GM12865 (cell line): ENCODE measurements at regions not wholly inside any gene's neighbourhood (a gene's known extent, or its start where the extent isn't known, plus 50 kb on each side); places are given as distances from the start of the nearest gene placed in this dataset.
"Not testable (repeated sequence)": the region's sequence is repeated elsewhere in the genome, so short reads cannot be mapped to it uniquely, and the experiment has no call there.

Experiments used
- DNase-seq: peaks from one replicate; pipeline ENCODE4 v3.0.0; 2010; ENCODE audit warnings: low read depth
- H3K4me3 ChIP-seq: 2 replicates; pipeline ENCODE4 v1.5.1; 2011; ENCODE audit warnings: mild to moderate bottlenecking, low read depth, low read length, control low read depth
- CTCF ChIP-seq: IDR thresholded peaks from 2 replicates; pipeline ENCODE4 v1.5.1; 2011; ENCODE audit warnings: low read length, control low read depth, low read depth, inconsistent platforms; ENCODE audit not compliant: insufficient read depth; ENCODE audit errors: missing control alignments

GRCh38 chrX:139475432-139475831 lies 55.1 kb upstream of the F9 start:
- DNase-seq = no peak
- TF ChIP-seq CTCF = no peak
- no peak overlapping the region for H3K4me3 ChIP-seq

GRCh38 chrX:139461945-139462344 lies 68.6 kb upstream of the F9 start:
- not testable (repeated sequence) for DNase-seq, H3K4me3 ChIP-seq

- DNase-seq = no peak
- H3K4me3 ChIP-seq = no peak overlapping the region
- TF ChIP-seq CTCF = no peak
These were observed 75.8 kb upstream of the F9 start for GRCh38 chrX:139454743-139455142.

- TF ChIP-seq CTCF = no peak
- H3K4me3 ChIP-seq = no peak overlapping the region
- no peak for DNase-seq
These were observed 81.5 kb upstream of the F9 start for GRCh38 chrX:139448996-139449395.

- H3K4me3 ChIP-seq = no peak overlapping the region
- no peak for DNase-seq
- no peak for TF ChIP-seq CTCF
These were observed 83.7 kb upstream of the F9 start for GRCh38 chrX:139446832-139447231.

- no peak for DNase-seq
- TF ChIP-seq CTCF = no peak
- H3K4me3 ChIP-seq = no peak overlapping the region
These were observed 100.6 kb upstream of the F9 start for GRCh38 chrX:139429913-139430312.

GRCh38 chrX:139423186-139423585 lies 107.4 kb upstream of the F9 start:
- DNase-seq = no peak
- TF ChIP-seq CTCF = no peak
- H3K4me3 ChIP-seq = no peak overlapping the region

GRCh38 chrX:139398258-139398657 lies 132.3 kb upstream of the F9 start:
- DNase-seq, H3K4me3 ChIP-seq: not testable (repeated sequence)
